Keratinocyte (primary cell): ENCODE measurements at regions not wholly inside any gene's neighbourhood (a gene's known extent, or its start where the extent isn't known, plus 50 kb on each side); places are given as distances from the start of the nearest gene placed in this dataset.

Experiments used
- EZH2 ChIP-seq: IDR thresholded peaks from one replicate; pipeline ENCODE4 v1.6.1; 2012; ENCODE audit warnings: inconsistent platforms, mild to moderate bottlenecking, low read length, moderate library complexity
- TF ChIP-seq, protein P1 (sequence below), 3 experiments: IDR thresholded peaks in 1 of 3; conservative IDR thresholded peaks in 1 of 3; optimal IDR thresholded peaks in 1 of 3; 2 replicates in 2 of 3; 3 replicates in 1 of 3; pipeline versions ENCODE3 to v1.5.1; 2011; ENCODE audit warnings: low read length in 3 of 3, mild to moderate bottlenecking in 3 of 3, moderate library complexity in 2 of 3, control low read depth in 1 of 3, inconsistent platforms in 1 of 3; ENCODE audit not compliant: insufficient read depth in 2 of 3; ENCODE audit errors: extremely low read depth in 1 of 3

- TF ChIP-seq EZH2: no peak
- TF ChIP-seq, protein P1, sequence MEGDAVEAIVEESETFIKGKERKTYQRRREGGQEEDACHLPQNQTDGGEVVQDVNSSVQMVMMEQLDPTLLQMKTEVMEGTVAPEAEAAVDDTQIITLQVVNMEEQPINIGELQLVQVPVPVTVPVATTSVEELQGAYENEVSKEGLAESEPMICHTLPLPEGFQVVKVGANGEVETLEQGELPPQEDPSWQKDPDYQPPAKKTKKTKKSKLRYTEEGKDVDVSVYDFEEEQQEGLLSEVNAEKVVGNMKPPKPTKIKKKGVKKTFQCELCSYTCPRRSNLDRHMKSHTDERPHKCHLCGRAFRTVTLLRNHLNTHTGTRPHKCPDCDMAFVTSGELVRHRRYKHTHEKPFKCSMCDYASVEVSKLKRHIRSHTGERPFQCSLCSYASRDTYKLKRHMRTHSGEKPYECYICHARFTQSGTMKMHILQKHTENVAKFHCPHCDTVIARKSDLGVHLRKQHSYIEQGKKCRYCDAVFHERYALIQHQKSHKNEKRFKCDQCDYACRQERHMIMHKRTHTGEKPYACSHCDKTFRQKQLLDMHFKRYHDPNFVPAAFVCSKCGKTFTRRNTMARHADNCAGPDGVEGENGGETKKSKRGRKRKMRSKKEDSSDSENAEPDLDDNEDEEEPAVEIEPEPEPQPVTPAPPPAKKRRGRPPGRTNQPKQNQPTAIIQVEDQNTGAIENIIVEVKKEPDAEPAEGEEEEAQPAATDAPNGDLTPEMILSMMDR (optimal IDR thresholded peaks at IDR 0.05 in 1 of 3, IDR thresholded peaks at IDR 0.05 in 1 of 3, conservative IDR thresholded peaks at IDR 0.05 in 1 of 3; ENCODE audit: extremely low read depth in 1 of 3, insufficient read depth in 2 of 3, low read length in 3 of 3): peak; percentile 43 to 52 (median 48)
Observed at GRCh38 chr15:77784361-77785292, 151.9 kb upstream of the LINGO1 start.
